NT2/D1 (cell line): ENCODE measurements at regions not wholly inside any gene's neighbourhood (a gene's known extent, or its start where the extent isn't known, plus 50 kb on each side); places are given as distances from the start of the nearest gene placed in this dataset.

Experiments
- SUZ12 ChIP-seq: IDR thresholded peaks from 2 replicates; pipeline ENCODE4 v1.6.1; 2011; ENCODE audit not compliant: insufficient read length, insufficient read depth; ENCODE audit errors: extremely low read depth
- YY1 ChIP-seq: IDR thresholded peaks from 2 replicates; pipeline ENCODE4 v1.6.1; 2011; ENCODE audit not compliant: insufficient read length, insufficient read depth
- ZNF274 ChIP-seq: IDR thresholded peaks from 2 replicates; pipeline ENCODE4 v1.6.1; 2011; ENCODE audit warnings: mild to moderate bottlenecking, low read depth, low read length

DNA sequence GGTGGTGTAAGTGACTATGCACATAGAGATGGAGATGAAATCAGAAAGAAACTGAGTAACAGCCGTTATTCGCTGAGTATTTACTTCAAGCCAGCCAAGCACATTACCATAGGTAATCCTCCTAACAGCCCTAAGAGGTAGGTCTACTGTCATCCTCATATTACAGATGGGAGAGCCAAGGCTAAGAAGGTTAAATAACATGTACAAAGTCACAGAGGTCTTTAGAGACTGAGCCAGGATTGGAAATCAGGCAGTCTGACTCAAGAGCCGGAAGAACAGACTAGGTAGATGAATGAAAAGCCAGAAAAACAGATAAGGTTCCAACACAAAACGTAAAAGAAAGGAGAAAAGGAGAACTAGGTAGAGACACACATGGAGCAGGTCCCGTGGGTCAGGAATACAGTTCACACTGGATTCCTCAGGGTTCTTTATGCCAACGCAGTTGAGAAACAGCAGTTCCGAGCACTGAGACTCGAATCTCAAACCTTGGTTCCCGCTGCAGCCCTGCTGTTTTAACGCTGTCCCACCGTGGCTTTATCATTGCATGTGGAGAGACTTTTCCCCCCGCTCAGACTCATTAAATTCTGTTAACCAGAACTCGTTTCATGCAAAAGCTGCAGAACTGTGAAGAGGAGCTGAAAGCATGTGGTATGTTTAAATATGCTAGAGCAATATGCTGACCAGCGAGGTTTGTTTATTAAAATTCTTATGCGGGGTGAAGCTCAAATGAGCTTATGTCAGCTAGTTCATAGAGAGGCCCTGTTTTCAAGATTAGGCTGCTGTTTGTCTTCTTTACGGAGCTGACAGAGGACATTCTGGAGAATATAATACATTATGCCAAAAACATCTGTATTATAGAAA lies 537.9 kb downstream of the CD83 start:
- TF ChIP-seq YY1 (no peak), SUZ12 (no peak), ZNF274 (no peak)
